Immature natural killer cell (primary cell): ENCODE measurements at regions not wholly inside any gene's neighbourhood (a gene's known extent, or its start where the extent isn't known, plus 50 kb on each side); places are given as distances from the start of the nearest gene placed in this dataset.

ENCODE experiments used
- DNase-seq, 3 donors: peaks; one replicate each; pipeline ENCODE4 v3.0.0; 2022; ENCODE audit warnings: mixed read lengths in 1 of 3
- H3K27ac Mint-ChIP-seq, 6 donors: one replicate each; pipeline ENCODE4 v1.8.0; 2020; ENCODE audit warnings: mixed read lengths in 6 of 6, mild to moderate bottlenecking in 5 of 6, inconsistent platforms in 4 of 6, moderate library complexity in 3 of 6
- H3K27me3 Mint-ChIP-seq, 3 donors: one replicate each; pipeline ENCODE4 v1.8.0; 2020 to 2021; ENCODE audit warnings: low read depth in 3 of 3, mild to moderate bottlenecking in 3 of 3, mixed read lengths in 3 of 3, moderate library complexity in 3 of 3, inconsistent platforms in 1 of 3
- H3K36me3 Mint-ChIP-seq, 3 donors: one replicate each; pipeline ENCODE4 v1.8.0; 2020; ENCODE audit warnings: mixed read lengths in 3 of 3, inconsistent platforms in 2 of 3, mild to moderate bottlenecking in 2 of 3
- H3K4me1 Mint-ChIP-seq, 2 donors: one replicate each; pipeline ENCODE4 v1.8.0; 2020; ENCODE audit warnings: inconsistent platforms in 2 of 2, mild to moderate bottlenecking in 2 of 2, mixed read lengths in 2 of 2, moderate library complexity in 1 of 2
- H3K4me3 Mint-ChIP-seq, 5 donors: one replicate each; pipeline ENCODE4 v1.8.0; 2020; ENCODE audit warnings: mild to moderate bottlenecking in 5 of 5, mixed read lengths in 5 of 5, inconsistent platforms in 3 of 5, moderate library complexity in 3 of 5
- H3K9me3 Mint-ChIP-seq, 6 donors: one replicate each; pipeline ENCODE4 v1.8.0; 2020; ENCODE audit warnings: mild to moderate bottlenecking in 6 of 6, mixed read lengths in 6 of 6, inconsistent platforms in 4 of 6, moderate library complexity in 3 of 6

- Mint-ChIP-seq H3K9me3 (no peaks in the 10 kb centered on the region), H3K36me3 (no peaks in the 10 kb centered on the region)
- no peak for DNase-seq
Observed at GRCh38 chr2:45214550-45214949, 205.3 kb upstream of the SIX2 start.

GRCh38 chr2:45212953-45213635, 203.8 kb upstream of the SIX2 start:
- no peaks in the 10 kb centered on the region for H3K36me3 Mint-ChIP-seq
- H3K4me3 Mint-ChIP-seq = no peak overlapping the region
- H3K9me3 Mint-ChIP-seq = no peaks in the 10 kb centered on the region
- H3K27me3 Mint-ChIP-seq = peaks cover 0 to 8% (median 2%) of the 10 kb centered on the region in 3 donors
- H3K27ac Mint-ChIP-seq = no peak overlapping the region
- no peak for DNase-seq
- no peaks in the 10 kb centered on the region for H3K4me1 Mint-ChIP-seq

More at GRCh38 chr2:45214550-45214949, 205.3 kb upstream of the SIX2 start:
- Mint-ChIP-seq H3K27me3 (peaks cover 0 to 8% (median 6%) of the 10 kb centered on the region in 3 donors), H3K27ac (no peak overlapping the region), H3K4me3 (no peak overlapping the region), H3K4me1 (no peaks in the 10 kb centered on the region)

- DNase-seq = no peak
- Mint-ChIP-seq H3K4me3 (no peak overlapping the region), H3K27ac (no peak overlapping the region), H3K4me1 (no peaks in the 10 kb centered on the region), H3K36me3 (no peaks in the 10 kb centered on the region), H3K27me3 (peaks cover 0 to 6% (median 2%) of the 10 kb centered on the region in 3 donors), H3K9me3 (no peaks in the 10 kb centered on the region)
Observed at GRCh38 chr2:45211636-45212035, 202.4 kb upstream of the SIX2 start.

- H3K9me3 Mint-ChIP-seq = no peaks in the 10 kb centered on the region
- peaks cover 0 to 6% (median 2%) of the 10 kb centered on the region in 3 donors for H3K27me3 Mint-ChIP-seq
- DNase-seq = no peak
- H3K4me1 Mint-ChIP-seq = no peaks in the 10 kb centered on the region
- no peaks in the 10 kb centered on the region for H3K36me3 Mint-ChIP-seq
- H3K27ac Mint-ChIP-seq = no peak overlapping the region
- H3K4me3 Mint-ChIP-seq = no peak overlapping the region
Observed at GRCh38 chr2:45210462-45211195, 201.4 kb upstream of the SIX2 start.

GRCh38 chr2:45209875-45210274, 200.6 kb upstream of the SIX2 start:
- DNase-seq = no peak
- Mint-ChIP-seq H3K4me3 (no peak overlapping the region), H3K4me1 (no peaks in the 10 kb centered on the region), H3K27ac (no peak overlapping the region), H3K9me3 (no peaks in the 10 kb centered on the region), H3K36me3 (no peaks in the 10 kb centered on the region), H3K27me3 (peaks cover 0 to 6% (median 2%) of the 10 kb centered on the region in 3 donors)

GRCh38 chr2:45209302-45209701, 200.1 kb upstream of the SIX2 start:
- DNase-seq = no peak
- Mint-ChIP-seq H3K4me3 (no peak overlapping the region), H3K27ac (no peak overlapping the region), H3K27me3 (peaks cover 0 to 4% (median 2%) of the 10 kb centered on the region in 3 donors), H3K4me1 (no peaks in the 10 kb centered on the region), H3K36me3 (no peaks in the 10 kb centered on the region), H3K9me3 (no peaks in the 10 kb centered on the region)

- Mint-ChIP-seq H3K9me3 (no peaks in the 10 kb centered on the region), H3K27me3 (peaks cover 0 to 8% (median 1%) of the 10 kb centered on the region in 3 donors), H3K27ac (no peak overlapping the region), H3K4me1 (no peaks in the 10 kb centered on the region), H3K4me3 (no peak overlapping the region), H3K36me3 (no peaks in the 10 kb centered on the region)
- no peak for DNase-seq
Observed at GRCh38 chr2:45207101-45207500, 197.8 kb upstream of the SIX2 start.

GRCh38 chr2:45205985-45206384, 196.7 kb upstream of the SIX2 start:
- Mint-ChIP-seq H3K27me3 (peaks cover 0 to 8% (median 1%) of the 10 kb centered on the region in 3 donors), H3K4me3 (no peak overlapping the region), H3K36me3 (no peaks in the 10 kb centered on the region), H3K27ac (no peak overlapping the region), H3K4me1 (no peaks in the 10 kb centered on the region), H3K9me3 (peaks cover 0 to 7% (median 0%) of the 10 kb centered on the region in 6 donors)
- no peak for DNase-seq

GRCh38 chr2:45205480-45205879, 196.2 kb upstream of the SIX2 start:
- Mint-ChIP-seq H3K36me3 (no peaks in the 10 kb centered on the region), H3K4me3 (no peak overlapping the region), H3K27me3 (peaks cover 0 to 8% (median 1%) of the 10 kb centered on the region in 3 donors), H3K4me1 (no peaks in the 10 kb centered on the region), H3K9me3 (peaks cover 0 to 7% (median 0%) of the 10 kb centered on the region in 6 donors), H3K27ac (no peak overlapping the region)
- no peak for DNase-seq

- Mint-ChIP-seq H3K27ac (no peak overlapping the region), H3K4me1 (no peaks in the 10 kb centered on the region), H3K4me3 (no peak overlapping the region), H3K36me3 (no peaks in the 10 kb centered on the region), H3K27me3 (peaks cover 0 to 7% (median 1%) of the 10 kb centered on the region in 3 donors), H3K9me3 (peaks cover 0 to 7% (median 0%) of the 10 kb centered on the region in 6 donors)
- DNase-seq = no peak
Observed at GRCh38 chr2:45203400-45203799, 194.1 kb upstream of the SIX2 start.

- Mint-ChIP-seq H3K27ac (no peak overlapping the region), H3K4me3 (no peak overlapping the region), H3K36me3 (no peaks in the 10 kb centered on the region), H3K27me3 (peaks cover 0 to 4% (median 4%) of the 10 kb centered on the region in 3 donors), H3K4me1 (no peaks in the 10 kb centered on the region), H3K9me3 (peaks cover 0 to 7% (median 0%) of the 10 kb centered on the region in 6 donors)
- no peak for DNase-seq
Observed at GRCh38 chr2:45199973-45200372, 190.7 kb upstream of the SIX2 start.

GRCh38 chr2:45195916-45196315, 186.7 kb upstream of the SIX2 start:
- Mint-ChIP-seq H3K27me3 (peaks cover 0 to 2% (median 2%) of the 10 kb centered on the region in 3 donors), H3K4me1 (no peaks in the 10 kb centered on the region), H3K9me3 (peaks cover 0 to 4% (median 0%) of the 10 kb centered on the region in 6 donors), H3K4me3 (no peak overlapping the region), H3K27ac (no peak overlapping the region), H3K36me3 (no peaks in the 10 kb centered on the region)
- no peak for DNase-seq

- no peaks in the 10 kb centered on the region for H3K36me3 Mint-ChIP-seq
- no peak overlapping the region for H3K27ac Mint-ChIP-seq
- H3K4me1 Mint-ChIP-seq = no peaks in the 10 kb centered on the region
- H3K9me3 Mint-ChIP-seq = no peaks in the 10 kb centered on the region
- H3K4me3 Mint-ChIP-seq = no peak overlapping the region
- peaks cover 0 to 4% (median 2%) of the 10 kb centered on the region in 3 donors for H3K27me3 Mint-ChIP-seq
- DNase-seq = no peak
Observed at GRCh38 chr2:45194596-45194995, 185.3 kb upstream of the SIX2 start.

GRCh38 chr2:45193581-45193980, 184.3 kb upstream of the SIX2 start:
- Mint-ChIP-seq H3K4me1 (no peaks in the 10 kb centered on the region), H3K9me3 (no peaks in the 10 kb centered on the region), H3K27ac (no peak overlapping the region), H3K27me3 (peaks cover 2 to 6% (median 4%) of the 10 kb centered on the region in 3 donors), H3K36me3 (no peaks in the 10 kb centered on the region), H3K4me3 (no peak overlapping the region)
- no peak for DNase-seq
